ENCODE measurements at regions not wholly inside any gene's neighbourhood (a gene's known extent, or its start where the extent isn't known, plus 50 kb on each side); places are given as distances from the start of the nearest gene placed in this dataset.

GRCh38 chr13:110097013-110097412 lies 209.9 kb downstream of the COL4A1 start:
- no peak for DNase-seq

GRCh38 chr13:110092831-110093247 lies 214.1 kb downstream of the COL4A1 start:
- no peak for DNase-seq

GRCh38 chr13:110089815-110090214 lies 217.1 kb downstream of the COL4A1 start:
- no peak for DNase-seq

GRCh38 chr13:110089100-110089499 lies 217.9 kb downstream of the COL4A1 start:
- DNase-seq = no peak

GRCh38 chr13:110073982-110074381 lies 233.0 kb downstream of the COL4A1 start:
- no peak for DNase-seq

GRCh38 chr13:110070511-110071120 lies 236.3 kb downstream of the COL4A1 start:
- DNase-seq = no peak

- no peak for DNase-seq
Measured at GRCh38 chr13:110070046-110070445, 236.9 kb downstream of the COL4A1 start.

- no peak for DNase-seq
Measured at GRCh38 chr13:110068176-110068473, 238.8 kb downstream of the COL4A1 start.

- no peak for DNase-seq
Measured at GRCh38 chr13:110067355-110068175, 239.4 kb downstream of the COL4A1 start.

GRCh38 chr13:110065780-110066179 lies 241.2 kb downstream of the COL4A1 start:
- DNase-seq = no peak

GRCh38 chr13:110063490-110064421 lies 243.2 kb downstream of the COL4A1 start:
- DNase-seq = no peak

- DNase-seq = no peak
Measured at GRCh38 chr13:110062777-110063442, 244.0 kb downstream of the COL4A1 start.

- DNase-seq = no peak
Measured at GRCh38 chr13:110062077-110062776, 244.7 kb downstream of the COL4A1 start.

- no peak for DNase-seq
Measured at GRCh38 chr13:110061270-110061669, 245.7 kb downstream of the COL4A1 start.

GRCh38 chr13:110057052-110057451 lies 249.9 kb downstream of the COL4A1 start:
- no peak for DNase-seq

- no peak for DNase-seq
Measured at GRCh38 chr13:110056640-110057039, 250.3 kb downstream of the COL4A1 start.

GRCh38 chr13:110055089-110055488 lies 251.9 kb downstream of the COL4A1 start:
- DNase-seq = no peak

GRCh38 chr13:110054041-110054440 lies 252.9 kb downstream of the COL4A1 start:
- no peak for DNase-seq

- peak; percentile 70 for DNase-seq
Measured at GRCh38 chr13:110047496-110047895, 259.5 kb downstream of the COL4A1 start.

GRCh38 chr13:110046811-110047210 lies 260.1 kb downstream of the COL4A1 start:
- DNase-seq = no peak

- DNase-seq = no peak
Measured at GRCh38 chr13:110045919-110046318, 259.5 kb upstream of the IRS2 start.

- no peak for DNase-seq
Measured at GRCh38 chr13:110045202-110045601, 258.8 kb upstream of the IRS2 start.

Data from left hindlimb (tissue), 1 donor.